Adrenal gland (tissue), 5 donors: ENCODE measurements at regions not wholly inside any gene's neighbourhood (a gene's known extent, or its start where the extent isn't known, plus 50 kb on each side); places are given as distances from the start of the nearest gene placed in this dataset.

Source experiments
- POLR2A ChIP-seq, 2 donors: fragments of 450-650 bp; IDR thresholded peaks; one replicate each; pipeline ENCODE4 v1.6.1; 2017; ENCODE audit warnings: antibody characterized with exemption in 2 of 2, mild to moderate bottlenecking in 2 of 2, moderate library complexity in 1 of 2
- TF ChIP-seq, protein P1 (sequence below), 6 experiments: fragments of 450-650 bp in 4 of 6; fragments of 200-600 bp in 2 of 6; sonication (generic) in 1 of 6; IDR thresholded peaks; 1 replicate in 5 of 6; 2 replicates in 1 of 6; pipeline versions ENCODE4 v1.5.1 to v1.8.0; 2016 to 2021; ENCODE audit warnings: antibody characterized with exemption in 6 of 6, mild to moderate bottlenecking in 2 of 6, moderate library complexity in 1 of 6
- donor health status: DM: no; HTN: no; CAD: no.

DNA sequence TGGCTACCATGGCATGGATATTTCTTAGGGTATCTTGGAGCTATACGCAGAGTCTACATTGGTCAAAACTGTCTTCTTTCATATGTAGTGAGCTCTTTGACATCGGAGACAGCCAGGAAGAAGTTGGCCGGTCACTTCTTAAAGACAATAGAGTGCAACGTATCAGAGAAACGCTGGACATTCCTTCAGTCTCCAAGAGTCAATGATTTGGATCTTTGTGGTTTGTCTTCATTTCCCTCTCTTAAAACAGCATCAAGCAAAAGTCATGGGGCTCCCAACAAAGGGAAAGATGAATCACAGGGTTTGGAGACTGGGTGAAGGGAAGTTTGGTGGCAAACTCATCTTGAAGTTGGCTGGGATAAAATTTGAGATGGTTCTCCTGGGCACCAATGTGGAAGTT, 320.1 kb downstream of the AGTPBP1 start:
- TF ChIP-seq, protein P1, sequence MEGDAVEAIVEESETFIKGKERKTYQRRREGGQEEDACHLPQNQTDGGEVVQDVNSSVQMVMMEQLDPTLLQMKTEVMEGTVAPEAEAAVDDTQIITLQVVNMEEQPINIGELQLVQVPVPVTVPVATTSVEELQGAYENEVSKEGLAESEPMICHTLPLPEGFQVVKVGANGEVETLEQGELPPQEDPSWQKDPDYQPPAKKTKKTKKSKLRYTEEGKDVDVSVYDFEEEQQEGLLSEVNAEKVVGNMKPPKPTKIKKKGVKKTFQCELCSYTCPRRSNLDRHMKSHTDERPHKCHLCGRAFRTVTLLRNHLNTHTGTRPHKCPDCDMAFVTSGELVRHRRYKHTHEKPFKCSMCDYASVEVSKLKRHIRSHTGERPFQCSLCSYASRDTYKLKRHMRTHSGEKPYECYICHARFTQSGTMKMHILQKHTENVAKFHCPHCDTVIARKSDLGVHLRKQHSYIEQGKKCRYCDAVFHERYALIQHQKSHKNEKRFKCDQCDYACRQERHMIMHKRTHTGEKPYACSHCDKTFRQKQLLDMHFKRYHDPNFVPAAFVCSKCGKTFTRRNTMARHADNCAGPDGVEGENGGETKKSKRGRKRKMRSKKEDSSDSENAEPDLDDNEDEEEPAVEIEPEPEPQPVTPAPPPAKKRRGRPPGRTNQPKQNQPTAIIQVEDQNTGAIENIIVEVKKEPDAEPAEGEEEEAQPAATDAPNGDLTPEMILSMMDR (IDR thresholded peaks at IDR 0.05): no peak
- no peak for TF ChIP-seq POLR2A (IDR thresholded peaks at IDR 0.05)
